Skin epidermis (tissue), 12 donors: ENCODE measurements at regions not wholly inside any gene's neighbourhood (a gene's known extent, or its start where the extent isn't known, plus 50 kb on each side); places are given as distances from the start of the nearest gene placed in this dataset.

Experiments
- H3K27ac ChIP-seq, 21 experiments: fragments of 200-600 bp; sonication (generic) in 11 of 21; one replicate each; pipeline ENCODE4 v1.5.0; 2020; ENCODE audit warnings: mild to moderate bottlenecking in 3 of 21, inconsistent platforms in 2 of 21, moderate library complexity in 2 of 21
- H3K4me3 ChIP-seq, 7 experiments: fragments of 200-600 bp; sonication (generic) in 2 of 7; one replicate each; pipeline ENCODE4 v1.5.0; 2020; ENCODE audit warnings: inconsistent platforms in 2 of 7, mild to moderate bottlenecking in 2 of 7, moderate library complexity in 1 of 7

DNA sequence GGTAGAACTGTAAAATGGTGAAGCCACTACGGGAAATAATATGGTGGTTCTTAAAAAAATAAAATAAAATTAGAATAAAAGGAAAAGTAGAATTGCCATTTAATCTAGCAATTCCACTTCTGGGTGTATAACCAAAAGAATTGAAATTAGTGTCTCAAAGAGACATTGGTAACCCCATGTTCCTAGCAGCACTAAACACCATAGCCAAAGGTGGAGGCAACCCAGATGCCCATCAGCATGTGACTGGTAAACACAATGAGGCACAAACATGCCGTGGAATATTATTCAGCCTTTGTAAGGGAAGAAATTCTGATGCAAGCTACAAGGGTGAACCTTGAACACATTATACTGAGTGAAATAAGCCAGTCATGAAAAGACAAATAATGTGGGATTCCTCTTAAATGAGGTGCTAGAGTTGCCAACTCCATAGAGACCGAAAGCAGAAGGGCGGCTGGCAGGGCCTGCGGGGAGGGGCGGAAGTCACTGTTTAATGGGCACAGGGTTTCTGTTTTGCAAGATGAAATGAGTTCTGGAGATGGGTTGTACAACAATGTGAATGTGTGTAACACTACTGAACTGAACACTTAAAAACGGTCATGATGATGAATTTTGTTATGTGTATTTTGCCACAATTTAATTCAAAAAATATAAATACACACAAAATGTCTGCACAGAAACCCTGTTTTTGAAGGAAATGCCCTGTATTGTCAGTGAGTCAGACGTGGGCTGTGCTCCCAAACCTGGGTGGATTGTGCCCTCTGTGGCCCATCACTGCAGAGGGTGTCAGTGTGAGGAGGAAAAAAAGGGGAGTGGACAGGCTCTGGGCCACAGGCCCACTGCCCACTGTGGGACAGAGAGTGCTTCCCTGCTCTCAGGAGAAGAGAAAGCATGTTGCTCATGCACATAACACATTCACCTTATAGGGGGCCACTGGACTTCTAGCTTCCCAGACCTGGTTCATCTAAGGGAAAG lies 49.6 kb upstream of the CD93 start:
- H3K27ac ChIP-seq, result peak overlapping the region in 12 of 21 experiments; percentile 3 to 72 (median 51)

More for the DNA sequence above, 49.6 kb upstream of the CD93 start:
- H3K4me3 ChIP-seq, result no peak overlapping the region
